GM21619 (cell line): ENCODE measurements at regions not wholly inside any gene's neighbourhood (a gene's known extent, or its start where the extent isn't known, plus 50 kb on each side); places are given as distances from the start of the nearest gene placed in this dataset.
"Not testable (repeated sequence)": the region's sequence is repeated elsewhere in the genome, so short reads cannot be mapped to it uniquely, and the experiment has no call there.

Experiments
- ATAC-seq: cut with Tn5 transposase; IDR thresholded peaks from one replicate; pipeline ENCODE4 v1.9.1; 2021; ENCODE audit not compliant: unreplicated experiment

GRCh38 chr7:142698429-142698828 lies 50.8 kb upstream of the PRSS1 start:
- ATAC-seq: no peak

GRCh38 chr7:142697270-142697669 lies 52.0 kb upstream of the PRSS1 start:
- no peak for ATAC-seq

DNA sequence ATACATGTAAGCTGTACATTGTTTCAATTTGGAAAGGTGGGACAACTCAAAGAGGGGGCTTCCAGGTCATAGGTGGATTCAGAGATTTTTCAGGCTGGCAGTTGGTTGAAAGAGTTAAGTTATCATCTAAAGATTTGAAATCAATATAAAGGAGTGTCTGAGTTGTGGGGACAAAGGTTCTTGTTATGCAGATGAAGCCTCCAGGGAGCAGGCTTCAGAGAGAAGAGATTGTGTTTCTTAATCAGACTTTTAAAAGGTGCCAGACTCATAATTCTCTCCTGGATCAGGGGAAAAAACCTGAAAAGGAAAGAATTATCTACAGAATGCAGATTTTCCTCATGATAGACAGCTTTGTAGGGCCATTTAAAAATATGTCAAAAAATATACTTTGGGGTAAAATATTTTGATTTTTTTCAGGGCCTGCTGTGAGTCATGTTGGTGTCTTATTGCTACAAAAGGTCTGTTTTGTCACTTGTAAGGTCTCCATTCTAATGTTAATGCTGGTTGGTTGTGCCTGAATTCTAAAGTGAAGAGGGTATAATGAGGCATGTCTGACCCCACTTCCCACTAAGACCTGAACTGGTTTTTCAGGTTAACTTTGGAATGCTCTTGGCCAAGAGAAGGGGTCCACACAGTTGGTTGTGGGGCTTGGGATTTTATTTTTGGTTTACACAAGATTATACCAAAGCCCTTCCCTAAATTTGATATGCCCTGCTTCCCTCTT lies 52.7 kb upstream of the PRSS1 start:
- no peak for ATAC-seq

DNA sequence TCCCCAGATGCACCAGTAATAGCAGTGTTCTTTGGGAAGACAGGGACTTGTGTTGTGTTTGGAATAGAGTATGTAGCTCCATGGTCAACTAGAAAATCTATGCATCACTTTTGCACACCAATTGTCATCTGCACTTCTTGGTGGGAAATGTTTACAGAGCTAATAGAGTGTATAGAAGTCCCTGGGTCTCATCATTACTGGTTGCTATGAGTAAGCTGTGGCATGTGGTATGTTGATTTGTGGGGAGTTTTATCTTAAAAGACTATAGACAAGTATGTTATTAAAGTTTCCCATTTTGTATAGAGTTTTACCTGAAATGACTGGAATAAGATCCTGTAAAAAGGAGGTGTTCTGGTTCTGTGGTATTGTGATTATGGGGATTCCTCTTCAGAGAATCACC lies 55.4 kb upstream of the PRSS1 start:
- ATAC-seq: no peak

- ATAC-seq: no peak
These were observed 58.6 kb upstream of the PRSS1 start for GRCh38 chr7:142690554-142691182.

- ATAC-seq: no peak
These were observed 59.7 kb upstream of the PRSS1 start for GRCh38 chr7:142689439-142690120.

DNA sequence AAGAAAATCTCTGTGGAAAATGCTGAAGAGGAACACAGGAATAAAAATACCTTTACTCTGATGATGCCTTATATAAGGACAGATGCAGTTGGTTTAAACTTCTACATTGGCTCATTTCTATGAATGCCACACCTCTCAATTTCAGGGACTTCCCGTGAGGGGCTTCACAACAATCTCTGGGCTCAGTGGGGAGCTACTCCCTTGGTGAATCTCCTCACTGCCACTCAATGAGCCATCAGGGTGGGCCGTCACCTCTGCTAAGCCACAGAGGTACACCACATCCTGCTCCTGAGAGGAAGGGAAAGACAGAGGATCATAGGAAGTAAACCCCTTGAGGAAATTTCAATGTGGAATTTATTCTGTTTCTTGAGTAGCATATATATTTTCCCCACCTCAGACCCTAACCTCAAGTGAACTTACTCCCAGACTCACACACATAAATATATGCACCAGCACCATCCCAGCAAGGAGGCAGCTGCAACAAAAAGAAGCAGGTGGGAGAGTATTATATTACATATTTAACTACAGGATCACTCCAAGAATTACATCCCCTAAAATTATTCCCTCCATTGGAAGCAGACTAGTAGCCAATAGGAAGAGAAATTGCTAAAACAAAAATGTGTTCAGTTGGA lies 63.3 kb upstream of the PRSS1 start:
- ATAC-seq: no peak

GRCh38 chr7:142681314-142682092 lies 67.8 kb upstream of the PRSS1 start:
- no peak for ATAC-seq

- ATAC-seq: no peak
These were observed 77.8 kb upstream of the PRSS1 start for GRCh38 chr7:142671506-142671905.

GRCh38 chr7:142670511-142670910 lies 78.8 kb upstream of the PRSS1 start:
- ATAC-seq: no peak

- ATAC-seq: no peak
These were observed 80.1 kb upstream of the PRSS1 start for GRCh38 chr7:142669074-142669654.

DNA sequence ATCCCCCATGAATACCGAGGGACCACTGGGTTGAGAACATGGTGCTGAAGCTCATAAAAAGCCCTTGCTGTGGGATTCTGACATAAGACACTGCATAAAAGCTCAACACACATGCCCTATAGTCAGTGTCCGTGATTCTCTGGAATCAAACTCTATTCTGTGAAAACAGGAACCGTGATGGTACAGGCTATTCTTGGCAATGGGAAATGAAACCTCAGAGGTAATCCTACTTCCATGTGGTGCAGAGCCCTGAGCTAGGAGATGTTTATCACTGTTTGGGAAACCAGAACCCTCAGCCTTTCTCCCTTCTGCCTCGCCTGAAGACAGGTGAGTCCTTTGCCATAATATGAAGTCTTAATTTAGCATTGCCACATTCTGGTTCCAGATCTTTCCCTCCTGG lies 80.8 kb upstream of the PRSS1 start:
- no peak for ATAC-seq

DNA sequence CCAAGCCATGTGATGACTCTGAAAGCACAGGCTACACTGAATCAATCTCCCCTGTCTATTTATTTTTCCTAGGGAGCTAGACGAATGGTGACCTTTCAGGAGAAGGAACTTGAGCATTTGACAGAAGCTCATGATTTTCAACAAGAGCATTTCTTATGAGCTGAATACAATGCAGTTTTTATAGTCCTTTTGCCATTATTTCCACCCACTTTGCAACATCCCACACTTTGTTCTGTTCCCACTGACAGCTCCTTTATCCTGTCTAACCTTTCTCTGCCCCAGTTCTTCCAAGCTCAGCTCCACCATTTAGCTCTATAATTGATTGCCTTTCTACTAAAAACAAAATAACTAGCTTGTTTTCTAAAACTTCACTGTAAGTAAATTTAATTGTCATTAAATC lies 91.9 kb upstream of the PRSS1 start:
- no peak for ATAC-seq

DNA sequence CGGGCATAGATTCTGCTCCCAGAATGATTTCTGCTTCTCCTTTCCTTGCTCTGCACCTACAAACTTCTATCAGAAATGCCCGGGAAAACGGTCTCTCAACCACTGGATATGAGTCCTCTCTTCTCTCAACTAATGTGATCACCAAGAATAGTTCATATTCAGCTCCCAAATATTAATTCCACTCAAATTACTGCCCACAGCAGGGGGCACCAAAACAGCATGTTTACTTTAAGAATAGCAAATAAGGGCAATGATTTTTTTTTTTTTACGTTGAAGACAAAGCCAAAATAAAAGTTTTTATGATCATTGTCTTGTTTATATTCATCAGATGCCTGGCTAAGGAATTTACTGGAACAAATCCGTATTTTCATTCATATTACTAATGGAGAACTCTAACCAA lies 94.9 kb upstream of the PRSS1 start:
- ATAC-seq: no peak

DNA sequence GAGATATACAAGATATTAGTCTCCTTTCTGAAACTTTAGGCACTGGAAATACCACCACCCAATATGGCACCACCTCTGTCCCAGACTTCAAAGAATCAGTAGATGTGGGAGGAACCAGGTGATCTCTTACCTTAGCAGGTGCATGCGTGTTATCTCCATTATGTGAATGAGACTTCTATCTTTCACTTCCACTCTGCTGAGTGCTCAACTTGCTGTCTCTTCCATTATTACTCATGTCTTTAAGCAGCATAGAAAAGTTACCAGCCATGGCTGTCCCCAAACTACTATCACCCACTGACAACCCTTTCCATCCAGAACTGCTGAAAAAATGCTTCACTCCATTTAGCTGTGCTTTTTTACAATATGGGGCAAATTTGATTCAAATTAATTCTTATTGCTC lies 101.5 kb upstream of the PRSS1 start:
- ATAC-seq: no peak

- ATAC-seq: no peak
These were observed 102.7 kb upstream of the PRSS1 start for GRCh38 chr7:142646386-142647140.

DNA sequence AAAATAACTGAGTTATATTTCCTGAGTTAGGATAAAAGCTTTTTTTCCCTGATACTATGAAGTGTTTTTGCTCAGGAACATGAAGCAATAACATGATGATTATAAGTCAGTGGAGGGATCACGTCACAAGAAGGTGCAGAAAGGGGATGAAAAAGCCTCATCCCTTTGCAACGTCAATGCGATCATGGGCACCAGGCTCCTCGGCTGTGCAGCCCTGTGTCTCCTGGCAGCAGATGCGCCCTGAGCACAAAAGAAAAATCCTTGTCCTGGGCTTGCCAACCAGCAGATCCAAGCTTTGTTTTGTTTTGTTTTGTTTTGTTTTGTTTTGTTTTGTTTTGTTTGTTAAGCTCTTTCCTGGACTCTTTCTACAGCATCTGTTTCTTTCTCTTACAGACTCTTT lies 103.5 kb upstream of the PRSS1 start:
- ATAC-seq: no peak

DNA sequence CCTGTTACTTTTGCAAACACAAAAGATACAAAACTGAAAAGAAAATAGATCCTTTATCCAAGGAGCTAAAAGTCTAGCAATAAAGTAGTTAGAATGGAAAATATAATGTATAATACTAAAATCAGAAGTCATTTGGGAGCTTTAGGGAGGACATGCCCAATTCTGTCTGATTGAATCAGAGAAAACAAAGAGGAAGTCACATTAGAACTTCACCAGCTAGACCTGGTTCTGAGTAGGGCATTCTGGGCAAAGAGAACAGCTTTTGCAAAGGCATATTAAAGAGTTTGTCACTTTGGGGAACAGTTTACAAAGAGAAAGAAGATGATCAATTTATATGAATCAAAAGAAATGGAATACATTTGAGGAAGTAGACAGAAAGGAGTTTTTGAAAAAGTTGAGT lies 107.0 kb upstream of the PRSS1 start:
- ATAC-seq: no peak

GRCh38 chr7:142641252-142641651 lies 108.0 kb upstream of the PRSS1 start:
- not testable (repeated sequence) for ATAC-seq

DNA sequence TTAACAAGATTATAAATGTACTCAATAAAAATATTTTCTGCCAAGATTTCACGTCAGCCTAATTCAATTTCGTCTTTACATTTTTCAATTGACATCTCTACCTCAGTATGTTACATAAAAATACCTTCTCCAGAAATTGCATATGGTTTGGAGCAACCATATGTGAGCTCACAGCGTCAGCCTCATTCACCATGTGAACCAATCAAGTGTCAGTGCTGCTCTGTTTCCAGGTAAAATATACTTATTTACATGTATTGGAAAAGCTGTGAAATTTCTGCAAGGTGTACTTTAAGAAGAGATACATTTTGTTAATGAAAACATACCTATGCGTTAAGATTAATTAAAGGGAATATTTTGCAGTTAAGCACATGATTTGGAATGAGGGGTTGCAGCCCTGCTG lies 110.7 kb upstream of the PRSS1 start:
- no peak for ATAC-seq
